ENCODE measurements at regions not wholly inside any gene's neighbourhood (a gene's known extent, or its start where the extent isn't known, plus 50 kb on each side); places are given as distances from the start of the nearest gene placed in this dataset.

DNA sequence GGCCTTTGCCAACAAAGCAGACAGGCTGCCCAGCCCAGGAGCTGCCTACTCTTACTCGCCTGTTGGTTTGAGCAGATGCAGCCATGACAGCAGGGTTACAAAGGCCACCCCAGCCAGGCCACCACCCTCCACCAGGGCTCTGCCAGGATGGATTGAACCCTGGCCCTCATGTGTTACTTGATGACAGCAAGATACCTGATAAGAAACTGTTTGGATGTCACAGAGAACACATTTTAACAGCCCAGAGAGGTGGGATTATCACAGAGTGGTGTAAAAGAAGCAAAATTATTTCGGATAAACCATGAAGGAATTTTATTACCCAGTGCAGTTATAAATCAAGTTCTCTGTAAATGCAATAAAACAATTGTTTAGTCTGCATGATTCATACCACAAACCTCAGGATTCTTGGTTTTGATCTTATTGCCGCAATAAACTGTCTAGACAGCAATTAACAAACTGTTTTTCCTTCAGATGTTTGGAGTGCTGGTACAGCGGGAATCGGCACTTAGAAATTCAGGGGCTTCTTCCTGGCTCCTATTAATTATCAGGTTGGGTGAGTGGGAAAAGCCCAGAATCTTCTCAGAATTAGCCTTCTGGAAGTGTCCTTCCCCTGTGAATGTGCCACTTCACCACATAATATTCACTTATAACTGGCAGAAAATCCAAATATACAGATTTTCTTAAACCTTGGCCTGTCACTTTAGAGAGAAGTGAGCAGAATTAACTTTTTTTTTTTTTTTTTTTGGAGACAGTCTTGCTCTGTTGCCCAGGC lies 58.0 kb upstream of the SALL4 start:
- no peak for DNase-seq (ENCODE audit: low read depth)
- TF ChIP-seq, protein P1, sequence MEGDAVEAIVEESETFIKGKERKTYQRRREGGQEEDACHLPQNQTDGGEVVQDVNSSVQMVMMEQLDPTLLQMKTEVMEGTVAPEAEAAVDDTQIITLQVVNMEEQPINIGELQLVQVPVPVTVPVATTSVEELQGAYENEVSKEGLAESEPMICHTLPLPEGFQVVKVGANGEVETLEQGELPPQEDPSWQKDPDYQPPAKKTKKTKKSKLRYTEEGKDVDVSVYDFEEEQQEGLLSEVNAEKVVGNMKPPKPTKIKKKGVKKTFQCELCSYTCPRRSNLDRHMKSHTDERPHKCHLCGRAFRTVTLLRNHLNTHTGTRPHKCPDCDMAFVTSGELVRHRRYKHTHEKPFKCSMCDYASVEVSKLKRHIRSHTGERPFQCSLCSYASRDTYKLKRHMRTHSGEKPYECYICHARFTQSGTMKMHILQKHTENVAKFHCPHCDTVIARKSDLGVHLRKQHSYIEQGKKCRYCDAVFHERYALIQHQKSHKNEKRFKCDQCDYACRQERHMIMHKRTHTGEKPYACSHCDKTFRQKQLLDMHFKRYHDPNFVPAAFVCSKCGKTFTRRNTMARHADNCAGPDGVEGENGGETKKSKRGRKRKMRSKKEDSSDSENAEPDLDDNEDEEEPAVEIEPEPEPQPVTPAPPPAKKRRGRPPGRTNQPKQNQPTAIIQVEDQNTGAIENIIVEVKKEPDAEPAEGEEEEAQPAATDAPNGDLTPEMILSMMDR (conservative IDR thresholded peaks at IDR 0.05; ENCODE audit: low read depth, low read length), result no peak
- H3K4me3 ChIP-seq (ENCODE audit: low read depth, low read length), result no peak overlapping the region

DNA sequence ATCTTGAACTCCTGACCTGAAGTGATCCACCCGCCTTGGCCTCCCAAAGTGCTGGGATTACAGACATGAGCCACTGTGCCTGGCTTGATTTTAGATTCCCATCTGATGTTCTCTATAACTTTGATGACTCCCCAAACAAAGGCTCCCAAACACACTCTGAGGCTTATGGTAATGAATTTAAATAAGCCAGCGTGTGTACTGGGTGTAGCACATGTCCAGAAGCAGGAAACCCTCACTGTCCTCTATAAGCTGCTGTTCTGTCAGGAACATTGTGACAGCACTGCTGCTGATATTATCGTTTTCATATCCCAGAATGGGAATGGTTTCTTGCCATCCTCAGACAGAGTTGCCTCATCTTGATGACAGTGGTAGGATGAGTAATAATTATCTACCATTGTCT lies 54.1 kb upstream of the SALL4 start:
- DNase-seq (ENCODE audit: low read depth), result no peak
- no peak overlapping the region for H3K4me3 ChIP-seq (ENCODE audit: low read depth, low read length)
- TF ChIP-seq, protein P1 (conservative IDR thresholded peaks at IDR 0.05; ENCODE audit: low read depth, low read length), result no peak

- DNase-seq (ENCODE audit: low read depth), result no peak
- no peak overlapping the region for H3K4me3 ChIP-seq (ENCODE audit: low read depth, low read length)
- TF ChIP-seq, protein P1 (conservative IDR thresholded peaks at IDR 0.05; ENCODE audit: low read depth, low read length), result no peak
Observed at GRCh38 chr20:51854921-51855320, 52.6 kb upstream of the SALL4 start.
